Sigmoid colon (tissue), 4 donors: ENCODE measurements at regions not wholly inside any gene's neighbourhood (a gene's known extent, or its start where the extent isn't known, plus 50 kb on each side); places are given as distances from the start of the nearest gene placed in this dataset.

Source experiments
- EP300 ChIP-seq, 4 donors: sonication (generic); formaldehyde crosslinking; IDR thresholded peaks; one replicate each; pipeline ENCODE4 v1.6.1; 2017; ENCODE audit warnings: antibody characterized with exemption in 4 of 4
- POLR2A ChIP-seq, 2 donors: fragments of 450-650 bp; IDR thresholded peaks; one replicate each; pipeline ENCODE4 v1.6.1; 2016; ENCODE audit warnings: antibody characterized with exemption in 2 of 2, mild to moderate bottlenecking in 2 of 2, moderate library complexity in 2 of 2
- TF ChIP-seq, protein P1 (sequence below), 4 experiments: fragments of 450-650 bp in 3 of 4; fragments of 200-600 bp in 1 of 4; IDR thresholded peaks; one replicate each; pipeline ENCODE4 v1.5.1; 2016 to 2019; ENCODE audit warnings: antibody characterized with exemption in 4 of 4, mild to moderate bottlenecking in 3 of 4, moderate library complexity in 2 of 4

GRCh38 chr11:27930946-27931345, 177.0 kb downstream of the KIF18A start:
- TF ChIP-seq POLR2A (IDR thresholded peaks at IDR 0.05) (no peak), EP300 (IDR thresholded peaks at IDR 0.05) (no peak)
- TF ChIP-seq, protein P1, sequence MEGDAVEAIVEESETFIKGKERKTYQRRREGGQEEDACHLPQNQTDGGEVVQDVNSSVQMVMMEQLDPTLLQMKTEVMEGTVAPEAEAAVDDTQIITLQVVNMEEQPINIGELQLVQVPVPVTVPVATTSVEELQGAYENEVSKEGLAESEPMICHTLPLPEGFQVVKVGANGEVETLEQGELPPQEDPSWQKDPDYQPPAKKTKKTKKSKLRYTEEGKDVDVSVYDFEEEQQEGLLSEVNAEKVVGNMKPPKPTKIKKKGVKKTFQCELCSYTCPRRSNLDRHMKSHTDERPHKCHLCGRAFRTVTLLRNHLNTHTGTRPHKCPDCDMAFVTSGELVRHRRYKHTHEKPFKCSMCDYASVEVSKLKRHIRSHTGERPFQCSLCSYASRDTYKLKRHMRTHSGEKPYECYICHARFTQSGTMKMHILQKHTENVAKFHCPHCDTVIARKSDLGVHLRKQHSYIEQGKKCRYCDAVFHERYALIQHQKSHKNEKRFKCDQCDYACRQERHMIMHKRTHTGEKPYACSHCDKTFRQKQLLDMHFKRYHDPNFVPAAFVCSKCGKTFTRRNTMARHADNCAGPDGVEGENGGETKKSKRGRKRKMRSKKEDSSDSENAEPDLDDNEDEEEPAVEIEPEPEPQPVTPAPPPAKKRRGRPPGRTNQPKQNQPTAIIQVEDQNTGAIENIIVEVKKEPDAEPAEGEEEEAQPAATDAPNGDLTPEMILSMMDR (IDR thresholded peaks at IDR 0.05) = no peak
